ENCODE measurements at regions not wholly inside any gene's neighbourhood (a gene's known extent, or its start where the extent isn't known, plus 50 kb on each side); places are given as distances from the start of the nearest gene placed in this dataset.
A peak's percentile ranks its signal among the peaks of the same experiment; 100 is the strongest.
"Not testable (repeated sequence)": the region's sequence is repeated elsewhere in the genome, so short reads cannot be mapped to it uniquely, and the experiment has no call there.

- no peak for DNase-seq
Observed at GRCh38 chr10:30531751-30532530, 97.6 kb downstream of the LYZL2 start.

- peak in 1 of 3 donors; percentile 50 for DNase-seq
Observed at GRCh38 chr10:30529373-30529998, 95.5 kb downstream of the MAP3K8 start.

- no peak for DNase-seq
Observed at GRCh38 chr10:30528429-30528786, 94.4 kb downstream of the MAP3K8 start.

GRCh38 chr10:30527623-30528428 lies 93.8 kb downstream of the MAP3K8 start:
- no peak for DNase-seq

GRCh38 chr10:30522661-30523078 lies 88.7 kb downstream of the MAP3K8 start:
- not testable (repeated sequence) for DNase-seq

- DNase-seq: no peak
Observed at GRCh38 chr10:30518907-30519306, 84.9 kb downstream of the MAP3K8 start.
